ENCODE measurements at regions not wholly inside any gene's neighbourhood (a gene's known extent, or its start where the extent isn't known, plus 50 kb on each side); places are given as distances from the start of the nearest gene placed in this dataset.
A peak's percentile ranks its signal among the peaks of the same experiment; 100 is the strongest.
"Not testable (repeated sequence)": the region's sequence is repeated elsewhere in the genome, so short reads cannot be mapped to it uniquely, and the experiment has no call there.

GRCh38 chr14:71742485-71742884 lies 189.7 kb upstream of the RGS6 start:
- DNase-seq (ENCODE audit: low read depth), result peak; percentile 16

- DNase-seq (ENCODE audit: low read depth), result no peak
Observed at GRCh38 chr14:71745072-71745471, 187.2 kb upstream of the RGS6 start.

- no peak for DNase-seq (ENCODE audit: low read depth)
Observed at GRCh38 chr14:71748196-71748595, 184.0 kb upstream of the RGS6 start.

- no peak for DNase-seq (ENCODE audit: low read depth)
Observed at GRCh38 chr14:71749613-71750238, 182.5 kb upstream of the RGS6 start.

- no peak for DNase-seq (ENCODE audit: low read depth)
Observed at GRCh38 chr14:71751264-71751663, 181.0 kb upstream of the RGS6 start.

- no peak for DNase-seq (ENCODE audit: low read depth)
Observed at GRCh38 chr14:71752111-71752738, 180.0 kb upstream of the RGS6 start.

- peak; percentile 79 for DNase-seq (ENCODE audit: low read depth)
Observed at GRCh38 chr14:71753126-71753830, 179.0 kb upstream of the RGS6 start.

GRCh38 chr14:71753976-71754375 lies 178.3 kb upstream of the RGS6 start:
- DNase-seq (ENCODE audit: low read depth), result no peak

- DNase-seq (ENCODE audit: low read depth), result no peak
Observed at GRCh38 chr14:71754422-71755095, 177.7 kb upstream of the RGS6 start.

GRCh38 chr14:71758229-71758951 lies 173.8 kb upstream of the RGS6 start:
- no peak for DNase-seq (ENCODE audit: low read depth)

GRCh38 chr14:71762575-71762974 lies 169.7 kb upstream of the RGS6 start:
- DNase-seq (ENCODE audit: low read depth), result no peak

- DNase-seq (ENCODE audit: low read depth), result no peak
Observed at GRCh38 chr14:71764701-71765382, 167.4 kb upstream of the RGS6 start.

GRCh38 chr14:71765505-71765904 lies 166.7 kb upstream of the RGS6 start:
- DNase-seq (ENCODE audit: low read depth), result no peak

GRCh38 chr14:71770431-71770830 lies 161.8 kb upstream of the RGS6 start:
- DNase-seq (ENCODE audit: low read depth), result no peak

- DNase-seq (ENCODE audit: low read depth), result not testable (repeated sequence)
Observed at GRCh38 chr14:71771421-71771820, 160.8 kb upstream of the RGS6 start.

GRCh38 chr14:71771996-71772395 lies 160.2 kb upstream of the RGS6 start:
- DNase-seq (ENCODE audit: low read depth), result not testable (repeated sequence)

- DNase-seq (ENCODE audit: low read depth), result no peak
Observed at GRCh38 chr14:71773898-71774481, 158.2 kb upstream of the RGS6 start.

- DNase-seq (ENCODE audit: low read depth), result no peak
Observed at GRCh38 chr14:71776471-71777360, 155.5 kb upstream of the RGS6 start.

- no peak for DNase-seq (ENCODE audit: low read depth)
Observed at GRCh38 chr14:71780075-71780474, 152.2 kb upstream of the RGS6 start.

GRCh38 chr14:71780822-71781221 lies 151.4 kb upstream of the RGS6 start:
- DNase-seq (ENCODE audit: low read depth), result no peak
